ENCODE measurements at regions not wholly inside any gene's neighbourhood (a gene's known extent, or its start where the extent isn't known, plus 50 kb on each side); places are given as distances from the start of the nearest gene placed in this dataset.
A peak's percentile ranks its signal among the peaks of the same experiment; 100 is the strongest.

- H3K27ac Mint-ChIP-seq (ENCODE audit: unreplicated experiment) = no peak overlapping the region
- no peak for DNase-seq (ENCODE audit: low read depth, low spot score)
- peaks cover 3% of the 10 kb centered on the region for H3K4me1 Mint-ChIP-seq
- no peak overlapping the region for H3K4me3 Mint-ChIP-seq
- peaks cover 2% of the 10 kb centered on the region for H3K9me3 Mint-ChIP-seq
- H3K36me3 Mint-ChIP-seq (ENCODE audit: low read depth) = no peaks in the 10 kb centered on the region
- no peaks in the 10 kb centered on the region for H3K27me3 Mint-ChIP-seq (ENCODE audit: low read depth)
- no peak for TF ChIP-seq CTCF (conservative IDR thresholded peaks at IDR 0.05)
Measured at GRCh38 chr2:189281201-189281600, 101.6 kb upstream of the COL5A2 start.

DNA sequence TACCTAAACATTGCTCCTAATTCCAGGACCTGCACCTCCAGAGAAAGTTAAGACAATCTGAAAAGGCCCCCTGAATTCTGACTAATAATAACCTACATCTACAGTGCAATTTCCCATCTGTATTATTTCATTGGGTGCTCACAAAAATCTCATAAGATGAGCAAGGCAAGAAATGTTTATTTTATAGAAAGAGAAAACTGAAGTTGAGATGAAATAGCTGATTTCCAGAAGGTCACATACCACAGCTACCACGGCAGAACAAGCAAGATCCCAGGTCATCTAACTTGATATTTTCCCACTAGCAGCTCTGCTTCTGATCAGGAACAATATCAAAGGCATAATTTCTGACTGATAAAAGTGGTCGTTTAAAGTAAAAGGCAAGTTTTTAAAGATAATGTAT, 105.8 kb upstream of the COL5A2 start:
- H3K27ac Mint-ChIP-seq (ENCODE audit: unreplicated experiment) = no peak overlapping the region
- TF ChIP-seq CTCF (conservative IDR thresholded peaks at IDR 0.05) = no peak
- DNase-seq (ENCODE audit: low read depth, low spot score) = no peak
- H3K9me3 Mint-ChIP-seq = peaks cover 7% of the 10 kb centered on the region
- H3K36me3 Mint-ChIP-seq (ENCODE audit: low read depth) = peaks cover 3% of the 10 kb centered on the region
- H3K4me1 Mint-ChIP-seq = peaks cover 21% of the 10 kb centered on the region
- H3K27me3 Mint-ChIP-seq (ENCODE audit: low read depth) = no peaks in the 10 kb centered on the region
- no peak overlapping the region for H3K4me3 Mint-ChIP-seq

DNA sequence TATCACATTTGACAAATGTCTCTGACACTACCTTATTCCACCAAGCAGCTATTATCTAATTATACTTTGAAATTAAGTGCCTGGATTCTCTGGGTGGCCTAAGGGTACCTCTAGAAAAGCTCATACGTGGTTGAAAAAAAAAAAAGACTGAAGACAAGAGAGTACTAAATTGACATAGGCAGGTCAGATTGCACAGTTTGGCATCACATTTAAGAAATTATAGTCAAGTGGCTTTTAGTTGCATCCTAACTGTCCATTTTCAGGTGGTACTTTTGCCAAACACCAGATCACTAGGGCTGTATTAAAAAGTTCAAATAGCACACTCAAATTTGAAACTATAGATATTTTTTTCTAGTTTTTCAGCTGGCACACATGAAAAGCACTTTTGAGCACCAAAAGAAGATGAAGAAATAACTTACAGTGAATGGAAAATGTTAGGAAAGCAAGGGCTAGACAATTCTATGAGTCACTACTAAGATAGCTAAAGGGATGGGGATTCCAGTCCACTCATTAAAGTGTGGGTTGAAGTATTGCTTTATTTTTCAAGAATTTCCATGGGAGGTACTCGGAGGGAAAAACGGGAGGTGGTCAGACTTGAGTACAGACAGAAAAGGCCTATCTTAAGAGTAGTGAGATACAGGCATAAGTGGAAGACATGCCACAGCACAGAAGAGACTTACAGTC, 106.5 kb upstream of the COL5A2 start:
- no peaks in the 10 kb centered on the region for H3K27me3 Mint-ChIP-seq (ENCODE audit: low read depth)
- H3K27ac Mint-ChIP-seq (ENCODE audit: unreplicated experiment) = no peak overlapping the region

GRCh38 chr2:189287363-189287762, 107.8 kb upstream of the COL5A2 start:
- Mint-ChIP-seq H3K27me3 (ENCODE audit: low read depth) (no peaks in the 10 kb centered on the region), H3K27ac (ENCODE audit: unreplicated experiment) (no peak overlapping the region), H3K9me3 (peaks cover 9% of the 10 kb centered on the region), H3K36me3 (ENCODE audit: low read depth) (peaks cover 3% of the 10 kb centered on the region), H3K4me3 (no peak overlapping the region), H3K4me1 (peaks cover 21% of the 10 kb centered on the region)
- DNase-seq (ENCODE audit: low read depth, low spot score) = no peak
- no peak for TF ChIP-seq CTCF (conservative IDR thresholded peaks at IDR 0.05)

More for the DNA sequence above, 106.5 kb upstream of the COL5A2 start:
- no peak for DNase-seq (ENCODE audit: low read depth, low spot score)
- Mint-ChIP-seq H3K4me1 (peaks cover 21% of the 10 kb centered on the region), H3K36me3 (ENCODE audit: low read depth) (peaks cover 3% of the 10 kb centered on the region), H3K9me3 (peaks cover 7% of the 10 kb centered on the region), H3K4me3 (no peak overlapping the region)
- TF ChIP-seq CTCF (conservative IDR thresholded peaks at IDR 0.05) = no peak

GRCh38 chr2:189287982-189288521, 108.5 kb upstream of the COL5A2 start:
- no peak for DNase-seq (ENCODE audit: low read depth, low spot score)
- Mint-ChIP-seq H3K36me3 (ENCODE audit: low read depth) (peaks cover 3% of the 10 kb centered on the region), H3K27me3 (ENCODE audit: low read depth) (no peaks in the 10 kb centered on the region), H3K4me1 (peaks cover 21% of the 10 kb centered on the region), H3K9me3 (peaks cover 9% of the 10 kb centered on the region), H3K4me3 (no peak overlapping the region), H3K27ac (ENCODE audit: unreplicated experiment) (peak overlapping the region; percentile 86)
- TF ChIP-seq CTCF (conservative IDR thresholded peaks at IDR 0.05) = peak; percentile 72
